ENCODE measurements at regions not wholly inside any gene's neighbourhood (a gene's known extent, or its start where the extent isn't known, plus 50 kb on each side); places are given as distances from the start of the nearest gene placed in this dataset.

GRCh38 chr11:123253911-123254310 is 58.9 kb upstream of the CLMP start:
- no TSS peak for BruUV-seq (replicated peaks)
- no peak overlapping the region for H3K4me3 Mint-ChIP-seq (ENCODE audit: unreplicated experiment)
- ChIA-PET POLR2A (interaction anchor here (0.7 kb wide), 1 partner anchor 971 kb away, joined by 3 read pairs; no protein-coding TSS in a partner anchor), CTCF (interaction anchor here (1.0 to 1.4 kb wide), 3 partner anchors 142 to 151 kb away, joined by 3 to 6 read pairs (median 4); no protein-coding TSS in a partner anchor)
- intact Hi-C loops (cut with micrococcal nuclease) = no loop called here
- no peak overlapping the region for H3K27ac Mint-ChIP-seq (ENCODE audit: low read depth, unreplicated experiment)
- no peak for DNase-seq (ENCODE audit: unreplicated experiment)
- H3K9me3 Mint-ChIP-seq (ENCODE audit: unreplicated experiment) = no peaks in the 10 kb centered on the region
- no peaks in the 10 kb centered on the region for H3K36me3 Mint-ChIP-seq (ENCODE audit: insufficient read depth, unreplicated experiment)
- H3K4me1 Mint-ChIP-seq (ENCODE audit: insufficient read depth, unreplicated experiment) = peaks cover 13% of the 10 kb centered on the region
- TF ChIP-seq CTCF (IDR thresholded peaks at IDR 0.05; ENCODE audit: unreplicated experiment) = no peak
- H3K27me3 Mint-ChIP-seq (ENCODE audit: insufficient read depth, unreplicated experiment) = no peaks in the 10 kb centered on the region

GRCh38 chr11:123253223-123253622 is 58.2 kb upstream of the CLMP start:
- POLR2A ChIA-PET = no interaction called here
- Mint-ChIP-seq H3K9me3 (ENCODE audit: unreplicated experiment) (no peaks in the 10 kb centered on the region), H3K27ac (ENCODE audit: low read depth, unreplicated experiment) (no peak overlapping the region), H3K4me3 (ENCODE audit: unreplicated experiment) (no peak overlapping the region), H3K4me1 (ENCODE audit: insufficient read depth, unreplicated experiment) (peaks cover 13% of the 10 kb centered on the region), H3K36me3 (ENCODE audit: insufficient read depth, unreplicated experiment) (no peaks in the 10 kb centered on the region), H3K27me3 (ENCODE audit: insufficient read depth, unreplicated experiment) (no peaks in the 10 kb centered on the region)
- CTCF ChIA-PET = interaction anchor here (1.2 to 1.4 kb wide), 2 partner anchors 142 to 150 kb away, joined by 4 to 6 read pairs; no protein-coding TSS in a partner anchor
- BruUV-seq (replicated peaks) = no TSS peak
- no peak for DNase-seq (ENCODE audit: unreplicated experiment)
- intact Hi-C loops (cut with micrococcal nuclease) = no loop called here
- TF ChIP-seq CTCF (IDR thresholded peaks at IDR 0.05; ENCODE audit: unreplicated experiment) = no peak

GRCh38 chr11:123251657-123252344 is 56.8 kb upstream of the CLMP start:
- ChIA-PET POLR2A (interaction anchor here (0.7 to 1.0 kb wide), 2 partner anchors 21 to 140 kb away, joined by 3 to 4 read pairs; no protein-coding TSS in a partner anchor), CTCF (interaction anchor here (0.6 to 3.8 kb wide), 15 partner anchors 10 to 671 kb away, joined by 3 to 65 read pairs (median 4); no protein-coding TSS in a partner anchor)
- no peak for TF ChIP-seq CTCF (IDR thresholded peaks at IDR 0.05; ENCODE audit: unreplicated experiment)
- no peaks in the 10 kb centered on the region for H3K9me3 Mint-ChIP-seq (ENCODE audit: unreplicated experiment)
- H3K4me1 Mint-ChIP-seq (ENCODE audit: insufficient read depth, unreplicated experiment) = peaks cover 18% of the 10 kb centered on the region
- H3K27ac Mint-ChIP-seq (ENCODE audit: low read depth, unreplicated experiment) = no peak overlapping the region
- no peaks in the 10 kb centered on the region for H3K36me3 Mint-ChIP-seq (ENCODE audit: insufficient read depth, unreplicated experiment)
- no TSS peak for BruUV-seq (replicated peaks)
- H3K27me3 Mint-ChIP-seq (ENCODE audit: insufficient read depth, unreplicated experiment) = no peaks in the 10 kb centered on the region
- no peak overlapping the region for H3K4me3 Mint-ChIP-seq (ENCODE audit: unreplicated experiment)
- intact Hi-C loops (cut with micrococcal nuclease) = no loop called here
- DNase-seq (ENCODE audit: unreplicated experiment) = peak; percentile 69

- intact Hi-C loops (cut with micrococcal nuclease) = no loop called here
- Mint-ChIP-seq H3K9me3 (ENCODE audit: unreplicated experiment) (no peaks in the 10 kb centered on the region), H3K27me3 (ENCODE audit: insufficient read depth, unreplicated experiment) (no peaks in the 10 kb centered on the region), H3K27ac (ENCODE audit: low read depth, unreplicated experiment) (no peak overlapping the region), H3K4me1 (ENCODE audit: insufficient read depth, unreplicated experiment) (peaks cover 18% of the 10 kb centered on the region), H3K4me3 (ENCODE audit: unreplicated experiment) (no peak overlapping the region), H3K36me3 (ENCODE audit: insufficient read depth, unreplicated experiment) (no peaks in the 10 kb centered on the region)
- TF ChIP-seq CTCF (IDR thresholded peaks at IDR 0.05; ENCODE audit: unreplicated experiment) = no peak
- BruUV-seq (replicated peaks) = no TSS peak
- POLR2A ChIA-PET = interaction anchor here (0.6 to 1.0 kb wide), 2 partner anchors 21 to 140 kb away, joined by 3 to 4 read pairs; no protein-coding TSS in a partner anchor
- DNase-seq (ENCODE audit: unreplicated experiment) = no peak
- CTCF ChIA-PET = interaction anchor here (0.6 to 3.8 kb wide), 13 partner anchors 11 to 670 kb away, joined by 3 to 65 read pairs (median 4); no protein-coding TSS in a partner anchor
Observed at GRCh38 chr11:123250892-123251656, 56.0 kb upstream of the CLMP start.

Measured in MCF 10A (cell line).